Osteocyte (in vitro differentiated cells): ENCODE measurements at regions not wholly inside any gene's neighbourhood (a gene's known extent, or its start where the extent isn't known, plus 50 kb on each side); places are given as distances from the start of the nearest gene placed in this dataset.

Experiments
- DNase-seq: peaks from one replicate; pipeline ENCODE4 v3.0.0; 2021; ENCODE audit warnings: mixed read lengths; ENCODE audit not compliant: unreplicated experiment; ENCODE audit errors: extremely low spot score
- H3K27ac Mint-ChIP-seq: one replicate; pipeline ENCODE4 v1.8.0; 2021; ENCODE audit warnings: mild to moderate bottlenecking, mixed read lengths; ENCODE audit not compliant: unreplicated experiment
- H3K27me3 Mint-ChIP-seq: one replicate; pipeline ENCODE4 v1.8.0; 2021; ENCODE audit warnings: mixed read lengths; ENCODE audit not compliant: unreplicated experiment
- H3K36me3 Mint-ChIP-seq: one replicate; pipeline ENCODE4 v1.8.0; 2021; ENCODE audit warnings: mixed read lengths; ENCODE audit not compliant: unreplicated experiment
- H3K4me1 Mint-ChIP-seq: one replicate; pipeline ENCODE4 v1.8.0; 2021; ENCODE audit warnings: mixed read lengths; ENCODE audit not compliant: unreplicated experiment
- H3K4me3 Mint-ChIP-seq: one replicate; pipeline ENCODE4 v1.8.0; 2021; ENCODE audit warnings: mild to moderate bottlenecking, moderate library complexity, mixed read lengths; ENCODE audit not compliant: unreplicated experiment
- H3K9me3 Mint-ChIP-seq: one replicate; pipeline ENCODE4 v1.8.0; 2021; ENCODE audit warnings: mixed read lengths; ENCODE audit not compliant: unreplicated experiment
- TF ChIP-seq, protein P1 (sequence below): fragments of 200-600 bp; sonication (generic); IDR thresholded peaks from 2 replicates; pipeline ENCODE4 v1.5.0; 2021; ENCODE audit warnings: antibody characterized with exemption, mild to moderate bottlenecking, moderate library complexity

DNA sequence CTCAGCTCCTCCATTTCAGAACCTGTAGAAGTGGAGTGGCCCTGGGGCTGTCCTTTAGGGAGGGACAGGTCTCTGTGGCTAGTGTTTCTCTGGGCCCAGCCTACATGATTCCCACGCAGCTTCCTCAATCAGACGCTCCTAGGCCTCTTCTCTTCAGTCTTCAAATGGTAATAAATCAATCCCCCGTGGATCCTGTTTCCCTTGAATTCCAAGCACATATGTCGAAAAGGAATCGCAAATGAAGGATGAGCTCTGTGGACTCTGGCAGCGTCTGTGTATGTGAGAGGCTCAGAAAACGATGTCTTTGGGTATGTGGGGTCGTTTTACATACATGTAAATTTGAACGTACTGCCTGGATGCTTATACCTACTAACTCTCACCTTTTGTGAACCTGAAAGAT lies 98.5 kb upstream of the ST8SIA3 start:
- no peak for DNase-seq
- H3K9me3 Mint-ChIP-seq, result peaks cover 2% of the 10 kb centered on the region
- no peaks in the 10 kb centered on the region for H3K4me1 Mint-ChIP-seq
- H3K27ac Mint-ChIP-seq, result no peak overlapping the region
- H3K36me3 Mint-ChIP-seq, result no peaks in the 10 kb centered on the region
- TF ChIP-seq, protein P1, sequence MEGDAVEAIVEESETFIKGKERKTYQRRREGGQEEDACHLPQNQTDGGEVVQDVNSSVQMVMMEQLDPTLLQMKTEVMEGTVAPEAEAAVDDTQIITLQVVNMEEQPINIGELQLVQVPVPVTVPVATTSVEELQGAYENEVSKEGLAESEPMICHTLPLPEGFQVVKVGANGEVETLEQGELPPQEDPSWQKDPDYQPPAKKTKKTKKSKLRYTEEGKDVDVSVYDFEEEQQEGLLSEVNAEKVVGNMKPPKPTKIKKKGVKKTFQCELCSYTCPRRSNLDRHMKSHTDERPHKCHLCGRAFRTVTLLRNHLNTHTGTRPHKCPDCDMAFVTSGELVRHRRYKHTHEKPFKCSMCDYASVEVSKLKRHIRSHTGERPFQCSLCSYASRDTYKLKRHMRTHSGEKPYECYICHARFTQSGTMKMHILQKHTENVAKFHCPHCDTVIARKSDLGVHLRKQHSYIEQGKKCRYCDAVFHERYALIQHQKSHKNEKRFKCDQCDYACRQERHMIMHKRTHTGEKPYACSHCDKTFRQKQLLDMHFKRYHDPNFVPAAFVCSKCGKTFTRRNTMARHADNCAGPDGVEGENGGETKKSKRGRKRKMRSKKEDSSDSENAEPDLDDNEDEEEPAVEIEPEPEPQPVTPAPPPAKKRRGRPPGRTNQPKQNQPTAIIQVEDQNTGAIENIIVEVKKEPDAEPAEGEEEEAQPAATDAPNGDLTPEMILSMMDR, result no peak
- H3K4me3 Mint-ChIP-seq, result no peak overlapping the region
- no peaks in the 10 kb centered on the region for H3K27me3 Mint-ChIP-seq

DNA sequence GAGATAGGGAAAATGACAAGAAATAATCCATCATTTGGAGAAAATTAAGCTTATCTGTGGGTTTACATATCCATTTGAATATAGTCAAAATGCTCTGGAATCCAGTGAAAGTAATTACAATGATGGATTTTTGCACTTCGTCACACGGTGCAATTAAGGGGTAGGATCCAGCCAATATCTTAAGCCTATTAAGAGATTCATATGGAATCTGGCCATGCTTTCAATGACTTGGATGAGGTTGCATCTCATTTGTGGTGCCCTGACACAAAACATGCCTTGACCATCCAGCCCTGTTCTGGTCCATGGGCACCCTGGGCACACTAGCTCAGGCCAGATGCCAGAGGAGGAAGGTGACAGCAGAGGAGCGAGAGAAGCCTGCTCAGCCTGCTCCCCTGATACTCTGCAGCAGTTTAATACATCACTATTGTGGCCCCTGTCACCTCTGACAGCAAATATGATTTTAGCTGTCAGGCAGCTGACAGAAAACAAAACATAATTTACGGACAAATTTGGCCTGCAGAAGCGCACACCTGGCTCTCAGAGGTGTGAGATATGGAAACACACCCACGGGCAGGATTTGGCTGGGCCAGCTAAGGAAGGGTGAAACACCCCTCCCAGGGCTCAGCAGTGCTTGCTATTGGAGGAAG lies 94.1 kb upstream of the ST8SIA3 start:
- peaks cover 4% of the 10 kb centered on the region for H3K9me3 Mint-ChIP-seq
- TF ChIP-seq, protein P1, result no peak
- H3K27me3 Mint-ChIP-seq, result no peaks in the 10 kb centered on the region
- H3K36me3 Mint-ChIP-seq, result no peaks in the 10 kb centered on the region
- H3K4me3 Mint-ChIP-seq, result no peak overlapping the region
- H3K4me1 Mint-ChIP-seq, result no peaks in the 10 kb centered on the region
- H3K27ac Mint-ChIP-seq, result no peak overlapping the region
- no peak for DNase-seq

DNA sequence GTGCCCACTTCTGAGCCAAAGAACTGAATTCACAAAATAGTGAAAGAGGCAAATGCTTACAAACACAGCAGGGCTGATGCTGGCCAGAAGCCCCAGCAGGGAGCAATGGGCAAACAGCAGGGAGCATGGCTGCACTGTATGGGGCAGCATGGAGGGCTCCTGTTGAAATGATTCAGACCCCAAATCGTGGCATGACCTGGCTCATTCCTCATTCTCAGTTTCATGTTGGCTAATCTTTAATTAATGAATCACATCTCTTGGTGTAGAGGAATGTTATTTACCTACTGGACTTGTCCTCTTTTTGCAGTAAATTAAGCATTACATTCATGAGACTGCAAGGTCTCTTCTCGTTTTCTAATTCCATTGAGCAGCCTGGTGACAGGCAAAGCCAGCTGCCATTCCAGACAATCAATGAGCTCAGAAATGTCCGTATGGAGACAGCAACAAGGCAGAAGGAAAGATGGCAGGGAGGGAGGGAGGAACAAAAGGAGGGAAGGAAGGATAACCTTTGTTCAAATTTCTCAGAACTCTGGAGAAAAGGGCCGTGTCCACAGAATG lies 84.9 kb upstream of the ST8SIA3 start:
- no peaks in the 10 kb centered on the region for H3K9me3 Mint-ChIP-seq
- no peaks in the 10 kb centered on the region for H3K27me3 Mint-ChIP-seq
- no peak overlapping the region for H3K4me3 Mint-ChIP-seq
- DNase-seq, result no peak
- H3K36me3 Mint-ChIP-seq, result no peaks in the 10 kb centered on the region
- H3K4me1 Mint-ChIP-seq, result no peaks in the 10 kb centered on the region
- TF ChIP-seq, protein P1, result no peak
- no peak overlapping the region for H3K27ac Mint-ChIP-seq

DNA sequence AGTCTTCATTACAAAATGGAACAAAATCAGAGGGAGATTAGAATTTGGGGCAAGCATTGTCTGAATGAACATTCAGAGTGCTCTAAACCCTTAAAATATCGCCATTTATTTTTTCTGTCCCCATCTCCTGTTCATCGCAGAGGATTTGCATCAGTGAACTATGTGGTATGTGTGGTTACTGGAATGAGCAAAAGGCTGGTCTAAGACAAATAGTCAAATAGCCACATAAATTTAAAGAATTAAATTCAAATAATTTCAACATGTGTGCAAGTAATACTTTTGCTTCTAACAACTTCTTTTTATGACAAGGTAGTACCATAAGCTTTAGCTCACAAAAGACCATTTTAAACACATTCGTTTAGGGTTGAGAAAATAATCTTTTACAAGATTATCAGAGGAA lies 82.6 kb upstream of the ST8SIA3 start:
- no peak for DNase-seq
- TF ChIP-seq, protein P1, result no peak
- no peaks in the 10 kb centered on the region for H3K36me3 Mint-ChIP-seq
- H3K4me1 Mint-ChIP-seq, result no peaks in the 10 kb centered on the region
- no peaks in the 10 kb centered on the region for H3K9me3 Mint-ChIP-seq
- no peaks in the 10 kb centered on the region for H3K27me3 Mint-ChIP-seq
- no peak overlapping the region for H3K4me3 Mint-ChIP-seq
- H3K27ac Mint-ChIP-seq, result no peak overlapping the region

DNA sequence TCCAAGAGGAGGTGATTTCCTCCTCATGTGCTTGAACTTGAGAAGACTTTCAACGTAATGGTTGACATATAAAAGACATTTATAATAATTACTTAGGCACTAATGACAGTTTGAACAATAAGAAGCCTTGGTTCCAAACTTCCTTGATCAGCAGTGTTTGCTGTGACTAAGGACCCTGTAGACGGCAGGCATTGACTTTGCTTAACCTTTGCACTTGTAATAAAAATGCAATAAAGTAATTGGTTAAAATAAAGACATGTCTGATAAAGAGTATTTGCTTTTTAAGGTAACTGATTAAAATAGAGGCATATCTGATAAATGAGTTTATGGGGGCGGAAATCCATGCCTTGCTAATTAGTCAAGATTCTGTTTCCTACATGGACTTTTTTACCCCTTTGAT lies 82.2 kb upstream of the ST8SIA3 start:
- TF ChIP-seq, protein P1, result no peak
- no peak overlapping the region for H3K4me3 Mint-ChIP-seq
- H3K36me3 Mint-ChIP-seq, result no peaks in the 10 kb centered on the region
- DNase-seq, result no peak
- no peak overlapping the region for H3K27ac Mint-ChIP-seq
- no peaks in the 10 kb centered on the region for H3K27me3 Mint-ChIP-seq
- H3K4me1 Mint-ChIP-seq, result no peaks in the 10 kb centered on the region
- H3K9me3 Mint-ChIP-seq, result no peaks in the 10 kb centered on the region
